Endometrium (tissue), 2 donors: ENCODE measurements at regions not wholly inside any gene's neighbourhood (a gene's known extent, or its start where the extent isn't known, plus 50 kb on each side); places are given as distances from the start of the nearest gene placed in this dataset.
A peak's percentile ranks its signal among the peaks of the same experiment; 100 is the strongest.

ENCODE experiments used
- FAIRE-seq: peaks from 2 replicates; lab custom pipeline; 2012; peaks lifted over from hg19 to GRCh38; lab: Jason Lieb, UNC
- donor health status: control.
- donor health status: control.

DNA sequence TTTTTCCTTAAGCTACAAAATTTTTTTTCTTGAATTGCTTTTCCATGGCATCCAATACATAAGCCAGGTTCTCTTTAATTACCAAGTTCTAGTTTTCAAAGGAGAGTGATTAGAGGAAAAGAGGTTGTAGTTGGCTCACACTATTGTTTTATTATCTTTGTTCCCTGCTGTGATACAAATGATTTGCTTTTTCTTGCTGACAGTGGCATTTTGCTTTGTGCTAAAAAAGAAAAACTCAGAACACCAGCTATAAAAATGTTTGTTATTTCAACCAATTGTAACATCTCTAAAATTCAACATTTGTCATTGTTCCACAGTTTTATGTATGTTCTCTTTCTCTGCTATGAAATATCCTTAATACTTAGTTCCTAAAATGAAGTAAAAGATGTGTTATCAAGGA lies 1817.2 kb downstream of the STIM2 start:
- peak; percentile 4 for FAIRE-seq

DNA sequence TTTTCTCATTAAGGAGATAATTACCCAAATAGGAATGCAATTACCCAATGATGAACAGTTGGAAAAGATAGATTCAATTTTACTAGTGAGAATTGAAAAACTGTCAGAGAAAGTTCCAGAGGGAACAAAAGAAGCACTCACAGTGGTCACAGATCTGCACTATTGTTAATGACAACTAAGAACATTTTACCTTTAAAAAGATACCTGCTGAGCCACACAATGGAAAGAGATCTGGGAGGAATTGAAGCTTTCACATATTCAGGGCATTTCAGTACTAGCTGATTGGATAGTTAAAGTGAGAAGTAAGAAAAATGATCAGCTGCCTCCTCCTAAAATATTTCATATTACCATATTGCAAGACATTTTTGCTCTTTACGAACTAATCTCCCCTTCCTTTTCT lies 1822.2 kb downstream of the STIM2 start:
- FAIRE-seq, result no peak

DNA sequence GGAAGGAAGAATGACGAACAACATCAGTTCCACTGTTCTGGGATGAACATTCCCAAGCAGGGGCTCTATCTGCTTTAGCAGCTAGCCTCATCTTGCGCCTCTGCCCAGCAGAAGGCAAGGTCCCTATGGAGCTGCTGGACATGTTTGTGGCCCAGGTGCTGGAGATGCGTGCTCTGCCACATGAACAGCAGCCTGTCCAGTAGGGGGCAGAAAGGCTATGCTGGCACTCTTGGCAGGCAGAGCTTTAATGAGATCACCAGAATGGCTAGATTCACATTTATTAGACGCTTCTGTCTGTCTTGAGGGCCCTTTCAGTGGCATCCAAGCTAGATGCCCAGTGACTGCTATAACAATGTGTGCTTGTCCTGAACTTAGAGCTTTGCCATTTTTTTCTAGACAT lies 1826.0 kb downstream of the STIM2 start:
- no peak for FAIRE-seq

DNA sequence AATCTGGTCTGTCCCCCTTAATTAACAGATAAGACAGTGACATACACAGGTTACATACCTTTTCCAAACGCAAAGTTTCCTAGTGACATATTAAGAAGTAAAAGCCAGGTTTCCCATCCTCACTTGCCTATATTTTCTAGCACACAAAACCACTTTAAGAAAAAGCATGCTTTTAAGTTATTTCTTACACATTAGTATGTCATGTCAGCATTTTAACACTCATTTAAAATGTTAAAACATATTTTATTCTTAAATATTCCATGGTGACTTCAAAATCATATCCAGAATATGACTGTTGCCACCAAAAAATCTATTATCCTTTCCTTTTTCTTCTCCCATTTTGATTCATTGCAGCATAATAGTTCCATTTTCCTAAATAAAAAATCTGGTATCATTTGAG lies 1830.2 kb downstream of the STIM2 start:
- FAIRE-seq, result no peak

DNA sequence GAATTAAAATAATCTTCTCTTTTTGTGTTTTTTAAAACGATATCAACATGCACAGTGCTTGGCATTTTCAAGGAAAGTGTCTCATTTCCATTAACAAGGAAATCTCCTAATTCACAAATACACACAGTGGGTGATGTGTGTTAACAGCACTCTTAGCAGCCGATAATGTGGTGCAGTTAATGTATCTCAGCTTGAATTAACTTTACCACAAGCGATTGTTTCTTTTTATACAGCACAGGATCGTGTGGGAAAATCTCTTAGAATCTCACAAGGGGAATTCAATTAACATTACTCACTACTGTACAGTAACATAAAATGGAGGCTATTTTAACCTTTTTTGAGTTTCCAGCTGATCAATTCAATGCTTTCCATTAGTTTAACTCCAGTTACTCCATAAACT lies 1841.9 kb downstream of the STIM2 start:
- FAIRE-seq, result no peak

DNA sequence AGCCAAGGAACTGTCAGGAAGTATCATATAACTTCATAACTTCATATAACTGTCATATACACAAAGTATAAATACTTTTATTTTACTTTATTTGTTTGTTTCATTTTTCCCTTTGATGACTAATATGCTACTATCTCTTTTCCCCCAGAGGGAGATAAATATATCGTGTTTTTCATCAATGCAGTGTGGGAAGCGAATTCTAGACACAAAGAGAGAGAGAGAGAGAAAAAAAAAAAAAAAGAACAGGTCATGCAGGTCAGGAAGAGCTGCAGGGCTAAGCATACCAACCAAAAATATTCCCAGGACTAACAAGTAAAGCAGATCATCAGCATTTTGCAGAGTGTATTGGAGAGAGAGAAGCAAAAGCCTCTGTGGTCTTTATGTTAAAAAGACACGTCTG lies 1849.2 kb downstream of the STIM2 start:
- no peak for FAIRE-seq

DNA sequence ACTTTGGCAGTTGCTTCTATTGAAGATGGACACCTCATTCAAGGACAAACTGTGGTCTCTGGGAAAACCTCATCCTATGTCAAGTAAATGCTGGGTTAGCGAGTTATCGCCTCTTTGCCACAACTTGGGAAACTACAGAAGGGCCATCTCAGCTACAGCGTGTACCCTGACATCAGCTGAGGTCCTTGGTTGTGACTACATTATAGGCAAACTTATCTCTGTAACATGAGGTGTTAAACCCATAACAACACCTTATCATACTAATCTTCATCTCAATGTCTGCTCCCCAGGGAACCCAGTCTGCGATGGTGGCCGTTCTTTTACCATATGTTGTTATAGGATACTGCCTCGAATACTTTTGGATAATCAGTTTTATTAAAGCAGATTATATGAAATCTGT lies 1862.7 kb downstream of the STIM2 start:
- no peak for FAIRE-seq

DNA sequence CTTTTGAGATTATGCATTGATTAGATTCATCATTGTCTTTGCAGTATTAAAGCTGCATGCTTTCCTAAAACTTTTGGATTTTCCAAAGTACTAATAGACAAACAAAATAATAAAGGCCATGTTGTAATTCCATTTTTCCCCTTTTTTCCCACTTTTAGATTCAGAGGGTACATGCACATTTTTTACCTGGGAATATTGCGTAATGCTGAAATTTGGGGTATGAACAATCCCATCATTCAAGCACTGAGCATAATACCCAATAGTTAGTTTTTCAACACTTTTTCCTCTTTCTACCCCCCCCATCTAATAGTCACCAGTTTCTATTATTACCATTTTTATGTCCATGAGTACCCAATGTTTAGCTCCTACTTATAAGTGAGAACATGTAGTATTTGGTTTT lies 1863.6 kb downstream of the STIM2 start:
- no peak for FAIRE-seq

DNA sequence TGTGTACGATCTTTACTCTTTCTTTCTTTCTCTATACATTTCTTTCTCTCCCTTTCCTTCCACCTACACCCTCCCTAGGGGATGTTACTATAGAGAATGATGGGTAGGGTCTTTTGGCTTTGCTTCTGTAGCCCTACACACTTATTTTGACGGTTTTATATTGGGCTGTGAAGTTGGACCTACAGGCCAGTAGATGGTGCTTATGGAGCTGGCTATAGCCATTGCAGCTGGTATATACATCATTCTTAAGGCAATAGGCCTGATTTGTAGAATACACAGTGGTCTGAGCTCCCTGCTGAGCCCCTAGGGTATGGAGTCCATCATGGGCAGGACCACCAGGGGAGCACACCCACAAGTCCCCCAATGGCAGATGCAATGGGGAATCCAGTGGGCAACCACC lies 1869.7 kb downstream of the STIM2 start:
- FAIRE-seq, result no peak

DNA sequence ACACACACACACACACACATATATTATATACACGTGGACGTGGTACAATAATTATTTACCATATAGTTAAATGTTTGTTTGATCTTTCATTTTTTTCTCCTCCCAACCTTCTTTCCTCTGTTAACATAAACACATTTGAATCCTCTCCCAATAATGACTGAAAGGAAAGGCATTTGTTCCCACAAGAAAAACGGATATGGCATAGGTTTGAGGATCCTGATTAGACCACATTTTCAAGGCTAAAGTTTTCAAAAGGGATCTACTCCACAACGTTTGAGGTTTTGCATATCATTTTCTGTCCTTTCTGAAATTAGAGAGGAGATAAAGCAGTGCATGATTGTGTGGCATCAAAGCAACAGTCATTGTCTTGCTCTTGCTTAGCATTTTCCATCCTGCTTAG lies 1883.4 kb downstream of the STIM2 start:
- no peak for FAIRE-seq

DNA sequence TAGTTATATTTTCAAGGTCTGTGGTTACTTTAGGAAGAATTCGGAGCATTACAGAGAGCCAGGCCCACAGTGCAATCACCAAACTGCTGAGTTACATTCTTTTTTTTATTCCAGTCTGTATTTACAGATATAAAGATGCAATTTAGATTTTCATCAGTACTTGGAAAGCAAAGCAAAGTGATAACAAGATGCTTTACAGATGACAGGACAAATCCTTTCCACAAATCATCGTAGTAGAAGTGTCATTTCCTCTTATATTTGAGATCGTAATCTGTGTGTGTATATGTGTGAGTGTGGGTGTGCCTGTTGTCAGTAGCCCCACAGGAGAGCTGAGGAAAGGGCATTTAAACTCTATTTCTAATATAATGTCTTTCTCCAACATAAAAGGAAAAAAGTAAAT lies 1893.7 kb downstream of the STIM2 start:
- FAIRE-seq, result no peak

DNA sequence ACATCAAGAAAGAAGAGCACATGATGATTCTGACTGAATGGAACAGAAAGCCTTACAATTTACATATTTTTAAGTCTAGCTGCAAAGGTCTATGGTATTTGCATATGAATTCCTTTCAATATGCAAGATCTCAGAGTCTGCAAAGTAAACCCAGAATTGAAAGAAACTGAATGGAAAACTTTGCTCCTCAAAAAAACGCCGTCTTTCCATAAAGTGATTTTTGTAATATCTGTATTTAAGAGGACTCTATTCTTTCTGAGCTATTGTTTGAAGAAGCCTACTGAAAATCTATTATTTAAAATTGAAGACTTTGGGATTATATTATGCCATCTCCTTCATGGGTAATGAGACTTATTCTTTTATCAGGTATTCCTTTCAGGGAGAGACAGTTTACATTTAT lies 1894.4 kb downstream of the STIM2 start:
- FAIRE-seq, result no peak

DNA sequence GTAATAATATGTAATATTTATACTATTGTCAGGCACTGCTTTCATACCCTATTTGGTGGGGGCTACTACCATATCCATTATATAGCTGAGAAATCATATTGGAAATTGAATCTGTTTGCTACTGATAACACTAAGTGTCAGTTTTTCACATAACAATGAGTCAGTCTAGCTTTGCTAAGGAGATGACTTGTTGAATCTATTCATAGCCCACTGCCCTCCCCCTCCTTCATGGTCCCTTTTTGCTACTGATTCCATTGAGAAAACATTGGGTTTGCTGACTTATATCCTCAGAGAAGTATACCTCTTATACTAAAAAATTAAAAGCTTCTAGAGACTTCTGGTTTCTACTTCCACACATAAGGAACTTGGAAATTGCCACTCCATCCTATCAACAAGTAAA lies 1898.4 kb downstream of the STIM2 start:
- no peak for FAIRE-seq

DNA sequence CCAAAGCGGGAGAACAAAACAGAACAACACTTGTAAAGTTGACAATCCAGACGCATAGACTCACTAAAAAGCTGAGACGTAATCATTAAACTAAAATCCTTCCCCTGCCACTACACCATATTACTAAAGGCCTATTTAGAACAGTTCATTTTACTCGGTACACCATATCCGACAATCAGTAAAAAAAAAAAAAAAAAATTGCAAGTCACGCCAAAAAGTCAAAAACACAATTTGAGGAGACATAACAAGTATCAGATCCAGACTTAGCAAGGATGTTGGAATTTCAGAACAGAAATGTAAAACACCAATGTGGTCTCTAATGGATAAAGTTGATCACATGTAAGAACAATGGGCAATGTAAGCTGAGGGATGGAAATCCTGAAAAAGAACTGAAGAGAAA lies 1899.4 kb downstream of the STIM2 start:
- no peak for FAIRE-seq

DNA sequence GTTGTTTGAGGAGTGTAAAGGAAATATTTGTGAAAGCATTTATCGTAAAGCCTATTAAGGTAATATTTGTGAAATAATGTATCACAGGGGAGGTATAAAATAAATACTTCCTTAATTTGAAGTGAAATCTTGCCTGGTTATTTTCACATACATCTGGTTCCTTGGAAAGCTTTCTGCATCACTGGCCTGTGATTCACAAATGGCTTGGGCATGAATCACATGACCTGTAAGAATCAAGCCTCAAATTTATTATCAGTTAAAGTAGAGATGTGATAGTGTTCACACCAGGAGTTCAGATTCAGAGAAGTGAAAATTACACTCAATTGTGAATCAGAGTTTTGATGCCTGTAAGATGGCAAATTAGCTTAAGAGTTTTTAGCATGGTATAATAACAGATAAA lies 1911.4 kb downstream of the STIM2 start:
- FAIRE-seq, result no peak

DNA sequence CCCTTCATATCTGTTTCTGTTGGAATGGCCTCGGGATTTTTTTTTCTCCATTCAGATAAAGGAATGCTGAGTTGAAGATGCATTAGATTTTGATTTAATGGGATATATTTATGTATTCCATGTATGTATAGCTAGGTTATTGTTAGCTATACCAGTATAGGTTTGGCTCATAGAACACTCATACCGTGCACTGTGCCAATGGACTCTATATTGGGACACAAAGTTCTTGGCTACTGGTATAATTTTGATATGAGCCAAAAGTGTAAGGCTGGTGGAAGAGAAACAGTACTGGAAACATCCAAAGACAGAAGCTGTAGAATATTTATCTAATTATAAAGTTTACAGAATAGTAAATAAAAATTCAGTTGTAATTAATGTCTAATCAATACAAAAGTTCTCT lies 1912.1 kb downstream of the STIM2 start:
- no peak for FAIRE-seq

DNA sequence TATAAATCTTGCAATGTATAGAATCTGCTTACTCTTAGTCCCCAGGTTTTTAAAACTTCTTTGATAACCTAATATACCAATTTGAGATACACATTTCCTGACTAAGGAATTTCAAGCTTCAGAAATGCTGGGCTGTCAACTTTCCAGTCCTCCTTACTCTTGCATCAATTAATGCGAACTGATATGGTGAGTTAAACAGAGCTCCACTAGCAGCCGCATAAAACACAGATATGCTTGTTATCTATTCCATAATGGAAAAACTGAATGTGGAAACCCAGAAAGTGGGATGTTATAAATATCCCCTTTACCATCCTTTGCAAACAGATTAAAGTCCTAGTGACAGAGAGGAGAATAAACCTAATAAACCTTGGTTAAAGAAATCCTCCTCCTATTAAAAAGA lies 1913.7 kb downstream of the STIM2 start:
- peak; percentile 45 for FAIRE-seq

DNA sequence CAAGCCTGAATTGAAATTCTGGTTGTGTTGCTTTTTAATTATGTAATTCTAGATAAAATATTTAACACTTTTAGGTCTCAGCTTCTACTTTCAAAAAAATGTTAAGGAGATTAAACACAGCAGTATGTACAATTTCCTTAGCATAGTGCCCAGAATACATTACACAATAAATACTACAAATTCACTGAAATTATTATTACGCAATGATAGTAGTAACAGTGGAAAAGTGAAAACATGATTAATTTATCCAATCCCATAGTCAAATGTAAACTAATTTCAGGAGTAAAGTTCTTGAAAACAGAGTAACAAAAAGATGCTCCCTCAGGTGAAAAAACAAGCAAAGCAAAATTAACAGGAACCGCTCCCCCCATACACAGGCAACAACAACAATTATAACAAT lies 1915.4 kb downstream of the STIM2 start:
- FAIRE-seq, result no peak

DNA sequence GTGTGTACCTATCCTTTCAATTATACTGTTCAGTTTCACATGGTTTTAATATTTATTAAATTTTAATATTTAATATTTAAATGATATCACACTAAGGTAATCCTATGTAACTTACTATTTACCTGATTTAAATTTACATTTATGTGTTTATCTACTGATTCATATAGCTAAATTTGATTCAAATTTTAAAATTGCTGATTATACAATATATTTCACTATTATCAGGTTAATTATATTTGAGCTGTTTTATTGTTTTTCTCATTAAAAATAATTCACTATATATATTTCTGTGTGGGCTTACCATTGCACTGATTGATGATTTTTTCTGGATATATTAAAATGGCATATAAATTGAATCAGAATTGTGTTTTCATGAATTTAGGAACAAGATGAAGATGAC lies 1923.5 kb downstream of the STIM2 start:
- FAIRE-seq, result peak; percentile 18

DNA sequence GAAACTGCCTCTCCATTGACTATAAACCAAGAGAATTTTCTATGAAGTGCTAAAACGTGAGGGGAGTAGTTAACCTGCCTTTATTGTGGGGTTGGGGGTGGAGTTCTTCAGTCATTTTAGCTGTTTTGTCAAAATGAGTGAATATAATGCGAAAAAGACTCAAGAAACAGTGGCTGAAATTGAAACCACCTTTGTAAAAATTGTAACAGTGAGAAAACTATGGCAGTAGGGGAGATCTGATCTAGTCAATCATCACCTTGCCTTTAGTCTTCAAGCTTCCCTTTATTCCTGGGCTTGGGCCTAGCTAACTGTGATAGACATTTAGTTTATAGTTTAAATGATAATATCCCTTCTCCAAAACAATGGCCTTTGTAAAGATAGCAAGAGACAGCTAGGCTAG lies 1927.3 kb downstream of the STIM2 start:
- no peak for FAIRE-seq

DNA sequence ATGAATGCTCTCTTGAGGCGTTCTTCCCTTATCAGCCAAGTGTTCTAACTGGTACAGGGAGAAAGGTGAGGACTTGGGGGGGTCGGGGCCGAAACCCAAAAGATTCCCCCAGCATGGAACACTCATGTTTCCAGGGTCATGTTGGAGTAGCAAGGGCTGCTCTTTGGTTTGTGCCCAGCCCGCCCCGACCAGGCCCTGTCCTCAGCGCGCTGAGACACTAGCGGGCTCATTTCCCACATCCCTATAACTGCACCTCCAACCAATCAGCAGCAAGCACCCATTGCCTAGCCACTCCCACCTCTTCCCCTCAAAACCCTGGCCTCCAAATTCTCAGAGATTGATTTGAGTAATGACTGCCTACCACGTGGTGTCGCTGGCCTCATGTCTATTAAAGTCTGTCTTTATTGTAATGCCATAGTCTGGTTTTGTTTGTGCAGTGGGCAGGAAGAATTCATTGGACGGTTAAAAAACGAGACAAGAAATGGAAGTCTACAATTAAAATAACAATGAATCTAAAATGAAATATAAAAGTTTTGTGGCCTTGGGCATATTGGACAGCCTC lies 1928.4 kb downstream of the STIM2 start:
- no peak for FAIRE-seq

DNA sequence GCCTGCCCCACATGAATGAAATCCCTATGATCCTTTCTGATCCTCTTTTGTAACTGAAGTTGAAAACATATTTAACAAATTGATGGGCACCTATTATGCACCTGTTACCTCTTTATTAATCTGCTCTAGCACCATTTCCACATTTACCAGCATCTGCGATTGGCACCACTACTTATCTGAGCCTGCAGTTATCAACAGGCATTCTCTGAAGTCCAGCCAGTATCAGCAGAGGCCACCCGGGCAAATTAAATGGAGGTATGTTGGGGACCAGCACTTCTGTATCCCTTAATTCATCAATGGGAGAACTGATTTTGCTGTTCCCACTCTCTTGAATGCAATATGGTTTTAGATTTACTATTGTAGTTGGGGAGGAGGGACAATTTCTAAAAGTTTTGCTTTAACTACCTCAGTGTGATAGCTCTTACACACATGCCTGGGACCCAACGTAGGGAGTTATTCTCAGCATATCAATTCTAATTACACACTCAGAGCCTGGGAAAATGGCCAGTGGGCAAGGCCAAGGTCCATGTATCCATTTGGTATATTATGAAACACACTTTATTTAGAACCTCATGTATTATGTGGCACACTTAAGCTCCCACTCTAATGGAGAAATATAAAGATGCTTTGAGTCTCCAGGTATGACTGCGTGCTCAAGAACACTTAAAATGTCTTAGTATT lies 1927.1 kb upstream of the PCDH7 start:
- no peak for FAIRE-seq

DNA sequence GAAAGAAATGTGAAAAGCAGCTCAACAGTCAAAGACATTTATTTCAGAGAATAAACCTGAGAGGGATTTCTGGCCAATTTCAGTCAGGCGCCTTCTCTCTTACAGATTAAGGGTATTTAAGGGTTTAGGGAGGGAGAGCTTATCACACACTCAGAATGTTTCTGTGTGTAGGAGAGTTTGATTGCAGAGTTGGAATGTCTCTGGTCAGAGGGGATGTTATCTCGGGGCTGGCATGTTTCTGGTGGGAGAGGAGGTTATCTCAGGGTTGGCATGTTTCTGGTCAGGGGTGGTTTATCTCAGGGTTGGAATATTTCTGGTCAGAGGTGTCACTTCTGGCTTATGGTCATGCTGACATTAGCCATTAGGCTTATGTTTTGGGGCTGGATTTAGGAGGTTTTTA lies 1920.5 kb upstream of the PCDH7 start:
- FAIRE-seq, result no peak

DNA sequence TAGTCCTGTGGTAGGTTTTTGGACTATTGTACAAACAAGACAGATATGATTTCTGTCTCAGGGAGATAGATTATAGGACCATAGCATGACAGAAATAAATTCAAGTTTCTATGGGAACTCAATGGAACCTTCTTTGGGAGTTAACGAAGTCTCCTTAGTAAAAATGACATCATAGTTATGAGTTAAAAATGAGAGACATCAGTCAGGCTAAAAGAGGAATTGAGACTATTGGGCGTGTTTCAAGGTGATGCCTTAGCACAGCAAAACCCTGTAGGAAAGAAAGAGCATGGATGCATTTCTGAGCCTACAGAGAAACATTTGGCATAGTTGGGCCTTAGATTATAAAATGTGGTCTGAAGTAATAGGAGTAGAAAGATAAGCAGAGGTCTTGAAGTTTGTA lies 1909.1 kb upstream of the PCDH7 start:
- no peak for FAIRE-seq

DNA sequence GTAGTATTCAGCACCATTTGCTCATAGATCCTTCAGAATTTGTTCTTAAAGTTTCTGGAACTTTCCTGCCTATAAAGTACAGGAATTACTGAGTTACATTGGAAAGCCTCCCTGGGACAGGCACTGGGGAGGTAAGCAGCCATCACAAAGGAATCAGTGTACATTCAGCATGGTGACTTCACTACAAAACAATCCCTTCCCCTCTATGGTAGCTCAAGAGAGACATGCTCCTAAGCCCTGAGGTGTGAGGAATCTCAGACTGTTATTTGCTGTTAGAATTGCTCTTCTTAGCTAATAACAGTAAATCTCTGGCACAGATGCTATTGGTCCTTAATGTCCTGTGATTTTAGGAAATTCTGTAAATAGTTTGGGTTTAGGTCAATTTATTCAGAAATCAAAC lies 1898.0 kb upstream of the PCDH7 start:
- no peak for FAIRE-seq
